Esophagus muscularis mucosa (tissue), 3 donors: ENCODE measurements at regions not wholly inside any gene's neighbourhood (a gene's known extent, or its start where the extent isn't known, plus 50 kb on each side); places are given as distances from the start of the nearest gene placed in this dataset.

Experiments used
- CTCF ChIP-seq, 3 experiments: fragments of 200-600 bp in 2 of 3; fragments of 450-650 bp in 1 of 3; sonication (generic) in 2 of 3; IDR thresholded peaks; one replicate each; pipeline ENCODE4 v1.5.1; 2017 to 2019; ENCODE audit warnings: antibody characterized with exemption in 3 of 3, mild to moderate bottlenecking in 2 of 3, moderate library complexity in 1 of 3
- POLR2A ChIP-seq: fragments of 450-650 bp; IDR thresholded peaks from one replicate; pipeline ENCODE4 v1.6.1; 2017; ENCODE audit warnings: antibody characterized with exemption, moderate library complexity, mild to moderate bottlenecking, low read depth
- POLR2AphosphoS5 ChIP-seq, 2 donors: sonication (generic); formaldehyde crosslinking; IDR thresholded peaks; one replicate each; pipeline ENCODE4 v1.6.1; 2017; ENCODE audit warnings: antibody characterized with exemption in 2 of 2

- TF ChIP-seq POLR2AphosphoS5 (IDR thresholded peaks at IDR 0.05) = no peak
- no peak for TF ChIP-seq CTCF (IDR thresholded peaks at IDR 0.05)
- TF ChIP-seq POLR2A = no peak
Measured at GRCh38 chr3:78174821-78175220, 1134.9 kb downstream of the ROBO2 start.
